HG03457 (cell line): ENCODE measurements at regions not wholly inside any gene's neighbourhood (a gene's known extent, or its start where the extent isn't known, plus 50 kb on each side); places are given as distances from the start of the nearest gene placed in this dataset.
"Not testable (repeated sequence)": the region's sequence is repeated elsewhere in the genome, so short reads cannot be mapped to it uniquely, and the experiment has no call there.

Source experiments
- ATAC-seq: cut with Tn5 transposase; IDR thresholded peaks from one replicate; pipeline ENCODE4 v1.9.1; 2021; ENCODE audit warnings: moderate number of reproducible peaks; ENCODE audit not compliant: unreplicated experiment

DNA sequence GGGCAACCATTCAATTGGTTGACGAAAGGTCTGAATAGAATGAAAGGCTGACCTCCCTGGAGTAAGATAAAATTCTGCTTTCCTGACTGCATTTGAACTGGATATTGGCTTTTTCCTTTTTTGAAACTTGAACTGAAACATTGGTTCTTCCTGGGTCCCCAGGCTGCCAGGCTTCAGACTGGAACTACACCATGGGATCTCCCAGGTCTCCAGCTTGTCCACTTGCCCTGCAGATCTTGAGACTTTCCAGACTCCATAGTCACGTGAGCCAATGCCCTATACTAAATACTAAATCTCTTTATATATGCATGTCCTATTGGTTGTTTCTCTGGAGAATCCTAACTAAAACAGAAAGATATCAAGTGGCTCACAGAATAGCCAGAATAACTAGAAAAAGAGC lies 118.7 kb upstream of the KRR1 start:
- no peak for ATAC-seq

DNA sequence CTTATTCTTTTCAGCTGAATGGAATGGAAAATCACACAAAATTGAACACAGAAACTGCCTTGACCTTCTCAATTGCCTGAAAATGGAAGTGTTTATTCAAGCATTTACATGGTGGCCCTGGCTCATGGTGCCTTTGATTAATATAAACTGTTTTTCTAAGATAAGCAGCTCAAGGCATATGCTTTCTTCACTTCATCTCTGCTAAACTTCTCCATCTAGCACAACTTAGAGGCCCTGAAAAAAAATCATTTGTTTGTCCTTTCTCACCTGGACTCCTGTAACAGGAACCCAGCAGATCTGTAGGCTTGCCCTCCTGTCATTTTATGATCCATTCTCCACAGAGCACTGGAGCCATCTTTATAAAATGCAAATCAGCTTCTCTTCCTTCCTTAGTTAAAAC lies 117.5 kb upstream of the KRR1 start:
- ATAC-seq, result no peak

DNA sequence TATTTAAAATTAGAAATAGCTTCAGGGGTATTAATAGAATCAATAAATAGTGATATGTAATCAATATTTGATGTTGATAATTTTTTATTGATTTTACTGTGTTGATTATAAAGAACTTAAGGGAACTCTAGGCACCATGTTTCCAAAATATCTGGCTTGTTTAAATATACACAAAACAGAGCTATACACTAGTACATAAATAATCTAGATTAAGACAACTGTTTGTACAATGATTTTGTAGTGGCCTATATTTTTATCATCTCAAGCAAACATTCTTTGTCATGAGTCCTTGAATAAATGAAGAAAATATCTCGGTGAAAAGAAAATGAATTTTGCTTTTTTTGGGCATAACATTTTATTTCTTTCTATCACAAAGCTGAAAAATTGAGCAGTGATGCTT lies 117.1 kb upstream of the KRR1 start:
- no peak for ATAC-seq

DNA sequence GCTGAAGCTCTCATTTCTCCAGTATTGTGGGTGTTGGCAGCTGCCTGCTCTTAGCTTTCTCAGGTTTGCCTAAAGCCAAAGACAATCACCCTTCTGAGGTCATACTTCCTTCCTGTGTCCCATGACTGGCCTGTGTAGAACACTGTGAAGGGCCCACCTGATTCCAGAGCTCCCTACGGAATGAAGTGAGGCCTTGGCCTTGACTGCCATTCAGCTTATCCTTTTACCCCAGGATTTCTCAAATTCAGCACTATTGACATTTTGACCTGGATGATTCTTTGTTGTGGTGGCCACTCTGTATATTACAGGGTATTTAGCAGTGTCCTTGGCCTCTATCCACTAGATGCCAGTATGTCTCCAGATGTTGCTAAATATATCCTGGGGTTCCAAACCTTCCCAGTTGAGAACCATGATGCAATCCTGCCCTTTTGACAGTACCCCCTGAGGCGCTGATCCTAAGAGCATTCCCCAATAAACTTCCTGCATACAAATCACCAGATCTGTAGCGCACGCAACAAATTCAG lies 112.3 kb upstream of the KRR1 start:
- no peak for ATAC-seq

DNA sequence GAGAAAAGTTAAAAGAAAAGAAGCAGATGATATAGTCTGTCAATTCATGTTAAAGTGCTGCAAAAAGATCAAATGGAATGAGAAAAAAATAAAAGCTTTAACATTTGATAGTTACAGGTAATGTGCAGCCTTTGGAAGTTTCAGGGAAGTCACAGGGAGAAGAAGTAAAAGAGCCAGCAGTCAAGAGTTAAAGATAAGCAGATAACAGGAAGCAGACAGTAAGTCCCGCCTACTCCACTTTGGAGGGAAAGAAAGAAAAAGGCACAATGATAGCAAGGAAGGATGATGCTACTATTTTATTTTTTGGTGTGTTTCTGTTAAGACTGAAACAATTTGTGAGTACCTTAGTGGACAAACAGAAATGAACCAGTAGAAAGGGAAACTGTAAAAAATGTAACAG lies 111.1 kb upstream of the KRR1 start:
- ATAC-seq, result no peak

DNA sequence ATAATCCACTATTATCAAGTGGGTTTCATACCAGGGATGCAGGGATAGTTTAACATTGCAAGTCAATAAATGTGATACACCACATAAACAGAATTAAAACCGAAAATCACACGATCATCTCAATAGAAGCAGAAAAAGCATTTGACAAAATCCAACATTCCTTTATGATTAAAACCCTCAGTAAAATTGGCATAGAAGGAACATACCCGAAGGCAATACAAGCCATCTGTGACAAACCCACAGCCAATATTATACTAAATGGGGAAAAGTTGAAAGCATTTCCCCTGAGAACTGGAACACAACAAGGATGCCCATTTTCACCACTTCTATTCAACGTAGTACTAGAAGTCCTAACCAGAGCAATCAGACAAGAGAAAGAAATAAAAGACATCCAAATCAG lies 103.0 kb upstream of the KRR1 start:
- ATAC-seq, result not testable (repeated sequence)

DNA sequence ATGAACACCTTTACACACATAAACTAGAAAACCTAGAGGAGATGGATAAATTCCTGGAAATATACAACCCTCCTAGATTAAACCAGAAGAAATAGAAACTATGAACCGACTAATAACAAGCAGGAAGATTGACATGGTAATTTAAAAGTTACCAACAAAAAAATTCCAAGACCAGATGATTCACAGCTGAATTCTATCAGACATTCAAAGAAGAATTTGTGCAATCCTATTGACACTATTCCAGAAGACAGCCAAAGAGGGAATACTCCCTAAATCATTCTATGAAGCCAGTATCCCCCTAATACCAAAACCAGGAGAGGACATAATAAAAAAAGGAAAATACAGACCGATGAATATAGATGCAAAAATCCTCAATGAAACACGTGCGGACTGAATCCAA lies 102.6 kb upstream of the KRR1 start:
- no peak for ATAC-seq

DNA sequence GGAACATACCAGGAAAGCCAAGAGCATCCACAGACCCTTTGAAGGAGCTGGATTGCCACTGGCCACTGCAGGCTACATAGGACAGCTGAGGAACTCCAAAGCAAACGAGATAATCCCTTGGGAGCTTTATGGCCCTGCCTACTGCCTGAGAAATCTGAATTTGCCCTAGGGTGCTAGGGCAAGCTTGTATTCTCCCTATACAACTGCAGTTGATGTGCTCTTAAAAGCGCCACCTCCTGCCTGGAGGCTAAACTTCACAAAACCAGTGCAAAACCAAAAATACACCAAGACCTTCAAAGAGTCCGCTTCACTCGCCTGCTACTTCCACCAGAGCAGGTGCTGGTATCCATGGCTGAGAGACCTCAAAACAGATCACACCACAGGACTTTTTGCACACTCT lies 99.6 kb upstream of the KRR1 start:
- no peak for ATAC-seq

DNA sequence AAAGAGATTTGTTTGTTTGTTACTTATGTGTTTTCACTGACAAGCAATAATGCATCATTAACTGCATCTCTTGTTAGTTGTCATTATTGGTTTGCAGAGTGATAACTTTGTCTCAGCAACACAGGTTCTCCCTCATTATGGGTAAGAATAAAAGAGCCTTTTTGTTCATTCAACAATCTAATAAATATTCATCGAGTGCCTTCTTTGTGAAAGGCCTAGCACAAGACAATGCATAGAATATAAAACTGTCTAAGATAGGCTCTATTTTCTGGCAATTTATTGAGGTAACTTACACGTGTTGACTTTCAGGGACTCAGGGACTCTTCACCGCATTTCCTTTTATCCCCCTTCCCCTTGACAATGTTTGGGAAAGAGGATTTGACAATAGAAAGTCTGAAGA lies 95.5 kb upstream of the KRR1 start:
- no peak for ATAC-seq

DNA sequence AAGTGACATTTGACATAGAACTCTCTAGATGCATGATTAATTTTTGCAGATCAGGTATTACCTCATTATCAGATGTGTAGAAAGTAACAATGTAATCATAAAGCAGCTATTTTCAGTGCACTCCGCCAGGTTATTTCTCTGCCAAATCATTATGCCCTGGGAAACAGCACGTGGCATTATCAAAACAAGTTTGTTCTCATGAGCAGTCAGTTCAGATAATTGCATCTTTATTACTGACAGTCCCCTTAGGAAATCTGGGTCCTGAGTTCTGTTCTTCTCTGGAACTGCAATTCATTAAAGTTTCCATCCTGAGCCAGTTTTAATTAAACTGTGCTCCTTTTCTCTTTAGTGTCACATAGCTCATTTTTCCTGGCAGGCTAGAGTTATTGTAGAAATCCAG lies 94.7 kb upstream of the KRR1 start:
- ATAC-seq, result no peak

DNA sequence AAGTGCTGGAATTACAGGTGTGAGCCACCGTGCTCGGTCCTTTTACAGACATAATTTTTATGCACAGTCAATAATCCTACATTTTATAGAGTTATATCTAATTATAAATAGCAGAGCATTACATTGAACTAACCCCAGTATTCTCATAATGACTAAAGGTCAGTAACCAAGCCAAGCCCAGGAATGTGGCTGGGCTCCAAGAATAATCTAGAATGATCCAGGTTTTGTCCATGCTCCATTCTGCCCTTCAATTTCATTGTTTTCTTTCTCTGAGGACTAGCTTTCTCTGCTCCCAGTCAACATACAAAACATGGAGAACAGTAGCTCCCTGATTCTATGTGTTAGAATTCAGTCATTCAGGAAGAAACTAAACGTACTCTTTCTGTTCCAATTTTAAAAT lies 92.1 kb upstream of the KRR1 start:
- ATAC-seq, result no peak

DNA sequence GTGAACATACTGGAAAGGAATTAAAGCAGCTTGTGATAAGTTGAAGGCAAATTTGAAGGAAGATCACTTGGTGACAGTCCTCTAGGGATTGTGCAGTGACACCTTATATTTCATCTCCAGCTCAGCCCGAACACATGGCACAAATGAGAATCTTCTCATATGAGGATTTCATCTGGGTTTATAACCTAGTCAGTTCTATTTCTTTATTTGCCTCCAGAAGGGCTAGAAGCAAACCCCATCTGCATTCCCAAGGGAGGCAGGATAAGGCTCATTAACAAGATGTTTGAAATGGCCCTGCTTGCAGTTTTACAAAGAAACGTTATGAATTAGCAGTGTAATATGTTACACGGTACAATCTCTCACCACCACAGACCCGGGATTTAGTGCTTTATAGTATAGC lies 90.7 kb upstream of the KRR1 start:
- ATAC-seq, result no peak

DNA sequence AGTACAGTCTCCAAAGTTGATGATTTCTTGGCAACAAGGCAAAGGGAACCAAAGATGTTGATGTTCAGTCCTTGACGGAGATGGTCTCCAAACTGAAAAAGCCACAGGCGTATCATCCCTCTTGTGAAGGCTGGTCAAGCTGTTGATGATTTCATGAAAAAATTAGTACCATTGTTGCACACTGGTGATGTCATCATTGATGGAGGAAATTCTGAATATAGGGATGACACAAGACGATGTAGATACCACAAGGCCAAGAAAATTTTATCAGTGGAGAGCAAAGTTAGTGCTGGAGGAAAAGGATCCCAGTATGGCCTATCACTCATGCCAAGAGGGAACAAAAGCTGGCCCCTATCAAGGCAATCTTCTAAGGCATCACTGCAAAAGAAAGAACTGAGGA lies 88.7 kb upstream of the KRR1 start:
- ATAC-seq, result no peak

DNA sequence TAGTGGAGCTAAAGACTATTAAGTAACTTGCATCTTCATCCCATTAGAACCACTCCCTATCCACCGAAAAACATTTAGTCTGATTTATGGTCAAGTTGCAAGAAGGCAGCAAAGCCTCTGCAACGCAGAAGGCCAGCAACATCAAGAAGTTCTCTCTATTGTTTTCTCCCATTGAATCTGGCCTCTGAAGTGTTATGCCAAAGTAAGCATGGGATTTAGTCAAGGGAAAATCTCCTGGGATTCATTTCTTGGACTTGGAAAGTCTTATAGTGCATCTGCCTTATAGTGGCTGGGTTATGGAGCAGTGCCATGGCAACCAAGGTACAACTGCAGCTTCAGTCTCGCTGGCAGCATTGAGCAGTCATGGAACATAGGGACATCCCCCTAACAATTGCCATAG lies 87.7 kb upstream of the KRR1 start:
- no peak for ATAC-seq

DNA sequence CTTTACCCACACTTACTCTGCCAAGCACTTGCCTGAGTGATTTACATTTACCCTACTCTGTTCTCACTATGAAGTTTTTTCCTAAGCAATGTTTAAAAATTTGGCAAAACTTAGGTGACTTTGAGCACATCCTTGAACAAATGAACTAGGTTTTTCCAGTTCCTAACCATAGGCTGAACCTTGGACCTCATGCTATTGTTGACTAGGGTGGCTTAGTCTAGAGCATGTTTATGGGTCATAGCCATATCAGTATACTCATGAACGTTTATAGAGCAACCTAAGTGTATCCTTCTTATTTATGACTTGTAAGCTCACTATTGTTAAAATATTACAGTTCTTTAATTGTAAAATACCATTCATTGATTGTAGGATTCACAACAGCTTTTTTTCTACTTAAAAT lies 85.0 kb upstream of the KRR1 start:
- ATAC-seq, result no peak

DNA sequence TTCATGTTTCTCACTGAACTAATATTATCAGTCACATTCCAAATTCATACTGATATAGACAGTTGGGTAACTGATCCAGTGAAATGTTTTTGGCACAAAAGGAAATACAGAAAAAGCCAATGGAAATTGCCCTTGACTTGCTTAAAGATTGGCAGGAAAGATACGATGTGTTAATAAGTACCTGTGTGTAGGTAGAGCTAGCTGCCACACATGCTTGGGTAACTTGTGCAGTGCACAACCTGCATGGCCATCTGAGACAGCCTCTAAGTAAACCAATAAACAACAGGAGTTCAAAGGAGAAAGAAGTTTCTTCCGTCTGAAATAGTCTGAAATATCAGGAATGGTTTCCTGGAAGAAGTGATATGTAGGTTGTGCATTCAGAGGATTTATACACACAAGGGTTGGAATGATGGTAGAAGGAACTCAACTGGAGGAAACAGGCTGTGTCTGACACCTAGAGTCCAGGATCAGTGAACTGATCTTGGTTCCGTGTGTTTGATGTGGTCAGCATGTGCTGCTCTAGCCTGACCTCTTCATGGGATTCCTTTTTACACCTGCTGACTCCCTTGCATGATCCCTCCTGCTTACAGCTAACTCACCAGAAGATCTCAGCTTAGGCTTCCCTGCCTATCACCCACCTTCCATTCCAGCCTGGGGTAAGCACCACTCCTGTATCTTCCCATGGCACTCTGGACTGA lies 81.4 kb upstream of the KRR1 start:
- ATAC-seq, result no peak

DNA sequence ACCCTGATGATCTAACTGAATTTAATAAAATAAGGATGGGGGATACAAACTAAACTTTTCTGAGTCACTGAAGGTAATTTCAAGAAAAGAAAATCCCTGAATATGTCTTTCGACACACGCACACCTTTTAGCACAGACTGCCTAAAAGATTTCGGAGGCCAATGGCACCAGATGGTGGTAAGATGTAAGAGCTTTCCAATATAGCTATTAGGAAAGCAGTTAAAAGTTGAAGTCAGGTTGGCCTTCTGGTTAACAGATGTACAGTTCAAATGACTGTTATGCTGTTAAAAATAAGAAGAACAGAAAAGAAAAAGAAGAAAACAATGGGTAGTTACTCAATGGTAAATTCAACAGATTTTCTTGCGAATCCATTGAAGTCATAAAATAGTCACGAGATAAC lies 80.7 kb upstream of the KRR1 start:
- no peak for ATAC-seq

DNA sequence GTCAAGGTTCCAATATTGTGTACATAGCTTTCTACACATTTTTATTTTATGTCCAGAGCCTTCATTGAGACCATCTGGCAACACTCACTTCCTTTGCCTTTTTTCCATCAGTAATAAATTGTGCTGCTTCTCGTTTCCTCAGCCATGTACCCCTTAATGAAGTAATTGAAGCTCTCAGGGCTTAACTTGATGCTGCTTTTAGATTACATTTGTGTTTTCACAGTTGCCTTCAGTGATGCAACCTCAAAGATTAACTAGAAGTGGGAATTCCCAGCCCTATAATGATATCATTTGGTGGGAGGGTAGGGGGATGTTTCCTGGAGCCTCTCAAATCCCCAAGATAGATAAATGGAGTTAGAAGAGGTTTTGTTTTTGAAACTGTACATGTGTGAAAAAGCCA lies 80.2 kb upstream of the KRR1 start:
- ATAC-seq, result no peak

DNA sequence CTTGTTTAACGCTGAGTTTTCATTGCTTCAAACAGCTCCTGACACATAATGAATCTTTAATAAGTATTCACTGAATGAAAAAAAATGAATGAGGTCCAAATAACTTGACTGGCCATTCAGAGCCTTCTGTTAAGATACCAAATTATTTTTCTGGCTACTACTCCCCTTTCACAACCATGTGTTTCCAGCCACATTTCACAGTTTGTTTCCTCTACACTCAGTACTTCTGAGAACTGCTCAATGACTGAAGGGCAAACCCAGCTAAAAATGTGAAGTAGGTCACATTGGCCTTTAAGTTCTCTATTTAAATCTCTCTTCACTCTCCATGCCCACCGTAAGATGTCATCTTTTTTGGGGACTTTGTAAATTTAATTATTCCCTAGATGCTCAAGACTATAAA lies 78.4 kb upstream of the KRR1 start:
- no peak for ATAC-seq

DNA sequence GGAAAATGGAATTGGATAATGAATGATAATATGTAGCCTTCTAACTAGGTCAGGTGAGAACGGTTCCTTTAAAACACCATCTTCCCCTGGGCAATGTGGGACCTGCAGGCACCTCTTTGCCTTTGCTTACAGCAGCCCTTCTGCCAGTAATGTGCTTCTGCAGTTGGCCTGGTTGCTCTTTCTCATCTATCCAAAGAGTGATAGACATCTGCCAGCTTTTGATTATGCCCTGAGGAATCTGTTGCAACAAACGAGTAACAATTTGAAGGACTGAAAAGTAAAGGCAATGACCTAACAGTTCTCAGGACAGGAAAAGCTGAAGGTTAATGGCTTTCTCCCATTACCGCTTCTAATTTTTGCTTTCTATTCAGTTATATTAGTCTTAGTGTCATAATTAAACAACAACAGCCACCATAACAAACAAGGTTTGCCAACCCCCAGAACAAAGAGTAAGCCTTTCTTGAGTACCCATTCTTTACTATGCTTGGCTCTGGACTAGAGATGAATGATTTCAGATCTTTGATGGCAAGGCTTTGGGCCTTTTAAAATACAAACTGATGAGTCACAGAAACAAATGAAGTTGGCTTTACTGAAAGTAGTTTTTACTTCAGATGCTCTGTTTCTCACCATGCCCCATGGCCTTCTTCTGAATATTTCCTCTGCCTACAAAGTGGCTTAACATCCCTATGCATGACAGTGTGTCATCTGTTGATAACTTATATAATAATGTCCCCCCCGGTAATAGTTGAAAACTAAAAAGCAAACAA lies 76.1 kb upstream of the KRR1 start:
- no peak for ATAC-seq

DNA sequence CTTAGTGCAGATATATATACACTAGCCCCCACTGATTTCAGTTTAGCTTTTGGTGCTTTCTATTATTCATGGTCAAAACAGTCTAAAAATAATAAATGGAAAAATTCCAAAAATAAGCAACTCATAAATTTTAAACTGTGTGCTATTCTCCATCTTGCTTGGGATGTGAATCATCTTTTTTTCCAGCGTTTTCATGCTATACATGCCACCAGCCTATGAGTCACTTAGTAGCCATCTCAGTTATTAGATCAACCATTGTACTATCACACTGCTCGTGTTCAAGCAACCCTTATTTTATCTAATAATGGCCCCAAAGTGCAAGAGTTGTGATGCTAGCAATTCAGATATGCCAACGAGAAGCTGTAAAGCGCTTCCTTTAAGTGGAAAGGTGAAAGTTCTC lies 73.9 kb upstream of the KRR1 start:
- no peak for ATAC-seq

DNA sequence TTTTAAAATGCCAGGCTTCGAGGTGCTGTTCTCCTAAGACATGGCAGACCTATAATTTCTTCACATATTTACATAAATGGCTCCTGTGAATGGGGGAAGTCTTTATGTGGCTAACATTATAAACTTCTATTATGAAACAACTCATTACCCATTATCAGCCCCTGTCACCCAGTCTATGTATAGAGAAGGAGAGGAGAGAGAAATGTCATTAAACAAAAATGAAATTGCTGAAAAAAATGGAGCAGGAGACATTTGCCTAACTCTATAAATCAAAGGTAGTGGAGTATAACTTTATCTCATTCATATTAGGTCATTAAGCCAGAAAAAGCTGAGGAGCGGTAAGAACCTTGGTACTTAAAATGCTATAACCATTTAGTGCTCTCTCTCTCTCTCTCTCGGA lies 71.9 kb upstream of the KRR1 start:
- ATAC-seq, result no peak

DNA sequence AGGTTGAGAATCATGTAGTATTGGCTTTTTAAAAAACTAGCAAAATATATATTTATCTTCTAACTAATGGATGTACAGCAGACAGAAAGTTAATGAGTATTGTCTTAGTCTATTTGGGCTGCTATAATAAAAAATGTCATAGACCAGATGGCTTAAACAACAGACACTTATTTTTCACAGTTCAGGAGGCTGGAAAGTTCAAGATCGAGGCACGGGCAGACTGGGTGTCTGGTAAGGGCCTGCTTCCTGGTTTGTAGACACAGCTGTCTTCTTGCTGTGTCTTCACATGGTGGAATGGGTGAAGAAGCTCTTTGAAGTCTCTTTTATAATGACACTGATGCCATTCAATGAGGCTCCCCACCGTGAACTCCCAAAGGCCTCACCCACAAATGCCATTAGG lies 70.1 kb upstream of the KRR1 start:
- ATAC-seq, result no peak
